ENCODE measurements at regions not wholly inside any gene's neighbourhood (a gene's known extent, or its start where the extent isn't known, plus 50 kb on each side); places are given as distances from the start of the nearest gene placed in this dataset.

GRCh38 chr4:129322920-129323319 lies 227.0 kb downstream of the C4orf33 start:
- Histone ChIP-seq H3K4me3 (ENCODE audit: low read depth in 1 of 2, low read length in 2 of 2) (no peak overlapping the region), H3K27ac (ENCODE audit: low read depth, low read length) (no peak overlapping the region), H3K9ac (ENCODE audit: low read depth in 1 of 2, low read length in 2 of 2) (no peak overlapping the region), H3K36me3 (ENCODE audit: control insufficient read depth in 1 of 2, insufficient read depth in 2 of 2, low read length in 2 of 2) (no peaks in the 10 kb centered on the region), H3K9me3 (ENCODE audit: control insufficient read depth in 1 of 2, low read length in 2 of 2) (no peaks in the 10 kb centered on the region), H3K4me1 (ENCODE audit: control insufficient read depth in 1 of 2, insufficient read depth in 2 of 2, low read length in 2 of 2) (peaks cover 0 to 6% of the 10 kb centered on the region in 2 donors), H3K27me3 (ENCODE audit: control insufficient read depth in 1 of 2, insufficient read depth in 2 of 2, low read length in 2 of 2) (no peaks in the 10 kb centered on the region)

DNA sequence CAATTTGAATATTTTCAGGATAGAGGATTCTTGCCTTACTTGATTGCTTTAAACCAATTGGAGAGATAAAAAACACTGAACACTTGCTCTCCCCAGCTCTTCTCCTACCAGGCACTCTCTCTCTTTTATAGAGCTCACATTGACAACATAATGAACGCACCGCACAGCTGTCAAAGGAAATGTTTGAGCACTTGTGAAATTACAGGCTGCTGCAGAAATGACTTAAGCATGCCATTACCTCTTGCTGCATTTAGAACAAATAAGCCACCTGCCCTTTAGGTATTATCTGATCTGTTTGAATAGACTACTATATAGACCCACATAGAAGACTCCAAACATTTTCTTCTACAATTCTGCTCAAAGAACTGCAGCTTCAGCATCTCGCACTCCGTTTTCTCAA lies 227.7 kb downstream of the C4orf33 start:
- no peak overlapping the region for H3K4me3 ChIP-seq (ENCODE audit: low read depth in 1 of 2, low read length in 2 of 2)
- peaks cover 0 to 6% of the 10 kb centered on the region in 2 donors for H3K4me1 ChIP-seq (ENCODE audit: control insufficient read depth in 1 of 2, insufficient read depth in 2 of 2, low read length in 2 of 2)
- H3K9ac ChIP-seq (ENCODE audit: low read depth in 1 of 2, low read length in 2 of 2) = no peak overlapping the region
- no peaks in the 10 kb centered on the region for H3K36me3 ChIP-seq (ENCODE audit: control insufficient read depth in 1 of 2, insufficient read depth in 2 of 2, low read length in 2 of 2)
- H3K27me3 ChIP-seq (ENCODE audit: control insufficient read depth in 1 of 2, insufficient read depth in 2 of 2, low read length in 2 of 2) = no peaks in the 10 kb centered on the region
- H3K27ac ChIP-seq (ENCODE audit: low read depth, low read length) = no peak overlapping the region
- no peaks in the 10 kb centered on the region for H3K9me3 ChIP-seq (ENCODE audit: control insufficient read depth in 1 of 2, low read length in 2 of 2)

GRCh38 chr4:129326571-129327460 lies 230.9 kb downstream of the C4orf33 start:
- Histone ChIP-seq H3K36me3 (ENCODE audit: control insufficient read depth in 1 of 2, insufficient read depth in 2 of 2, low read length in 2 of 2) (no peaks in the 10 kb centered on the region), H3K4me1 (ENCODE audit: control insufficient read depth in 1 of 2, insufficient read depth in 2 of 2, low read length in 2 of 2) (peaks cover 0 to 6% of the 10 kb centered on the region in 2 donors), H3K9me3 (ENCODE audit: control insufficient read depth in 1 of 2, low read length in 2 of 2) (no peaks in the 10 kb centered on the region), H3K9ac (ENCODE audit: low read depth in 1 of 2, low read length in 2 of 2) (no peak overlapping the region), H3K27ac (ENCODE audit: low read depth, low read length) (no peak overlapping the region), H3K4me3 (ENCODE audit: low read depth in 1 of 2, low read length in 2 of 2) (no peak overlapping the region), H3K27me3 (ENCODE audit: control insufficient read depth in 1 of 2, insufficient read depth in 2 of 2, low read length in 2 of 2) (no peaks in the 10 kb centered on the region)

DNA sequence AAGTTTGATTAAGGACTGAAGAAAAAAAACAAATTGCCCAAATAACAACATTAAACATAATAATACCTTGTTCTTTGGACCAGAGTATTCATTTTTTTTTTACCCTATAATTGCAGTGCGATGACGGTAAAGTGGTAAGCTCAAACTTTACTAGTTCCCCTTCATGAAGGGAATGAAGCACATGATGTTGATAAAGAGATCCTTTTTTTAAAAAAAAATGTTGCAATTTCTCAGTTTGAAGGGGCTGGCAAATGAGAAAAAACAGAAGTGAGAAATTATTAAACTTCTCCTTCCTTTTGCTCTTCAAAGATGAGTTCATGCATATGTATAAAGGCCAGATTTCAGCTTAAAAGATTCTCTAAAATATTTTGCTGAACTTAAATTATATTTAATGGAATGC lies 231.7 kb downstream of the C4orf33 start:
- Histone ChIP-seq H3K36me3 (ENCODE audit: control insufficient read depth in 1 of 2, insufficient read depth in 2 of 2, low read length in 2 of 2) (no peaks in the 10 kb centered on the region), H3K9me3 (ENCODE audit: control insufficient read depth in 1 of 2, low read length in 2 of 2) (no peaks in the 10 kb centered on the region), H3K9ac (ENCODE audit: low read depth in 1 of 2, low read length in 2 of 2) (no peak overlapping the region), H3K27ac (ENCODE audit: low read depth, low read length) (no peak overlapping the region), H3K27me3 (ENCODE audit: control insufficient read depth in 1 of 2, insufficient read depth in 2 of 2, low read length in 2 of 2) (no peaks in the 10 kb centered on the region), H3K4me1 (ENCODE audit: control insufficient read depth in 1 of 2, insufficient read depth in 2 of 2, low read length in 2 of 2) (peaks cover 0 to 6% of the 10 kb centered on the region in 2 donors), H3K4me3 (ENCODE audit: low read depth in 1 of 2, low read length in 2 of 2) (no peak overlapping the region)

- no peak overlapping the region for H3K9ac ChIP-seq (ENCODE audit: low read depth in 1 of 2, low read length in 2 of 2)
- no peaks in the 10 kb centered on the region for H3K27me3 ChIP-seq (ENCODE audit: control insufficient read depth in 1 of 2, insufficient read depth in 2 of 2, low read length in 2 of 2)
- peaks cover 0 to 6% of the 10 kb centered on the region in 2 donors for H3K4me1 ChIP-seq (ENCODE audit: control insufficient read depth in 1 of 2, insufficient read depth in 2 of 2, low read length in 2 of 2)
- H3K9me3 ChIP-seq (ENCODE audit: control insufficient read depth in 1 of 2, low read length in 2 of 2) = no peaks in the 10 kb centered on the region
- no peaks in the 10 kb centered on the region for H3K36me3 ChIP-seq (ENCODE audit: control insufficient read depth in 1 of 2, insufficient read depth in 2 of 2, low read length in 2 of 2)
- no peak overlapping the region for H3K27ac ChIP-seq (ENCODE audit: low read depth, low read length)
- H3K4me3 ChIP-seq (ENCODE audit: low read depth in 1 of 2, low read length in 2 of 2) = no peak overlapping the region
Observed at GRCh38 chr4:129328162-129328561, 232.2 kb downstream of the C4orf33 start.

DNA sequence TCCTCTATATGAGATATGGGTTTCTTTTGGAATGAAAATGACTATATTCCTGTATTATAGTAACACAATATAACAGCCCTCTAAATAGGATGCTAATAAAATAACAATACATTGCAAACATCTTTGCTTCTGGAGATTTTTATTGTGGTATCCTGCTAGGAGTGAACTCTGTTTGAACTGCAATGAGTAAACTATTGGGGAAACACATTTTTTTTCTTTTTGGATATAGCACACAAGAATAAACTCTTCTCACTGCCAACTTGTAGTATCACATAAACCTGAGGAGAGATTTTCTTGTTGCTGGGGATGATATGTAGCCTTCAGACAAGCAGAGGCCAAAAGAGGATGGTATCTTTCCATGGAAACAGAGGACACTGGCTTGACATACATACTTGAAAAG lies 238.2 kb downstream of the C4orf33 start:
- H3K27ac ChIP-seq (ENCODE audit: low read depth, low read length) = no peak overlapping the region
- no peaks in the 10 kb centered on the region for H3K27me3 ChIP-seq (ENCODE audit: control insufficient read depth in 1 of 2, insufficient read depth in 2 of 2, low read length in 2 of 2)
- H3K4me3 ChIP-seq (ENCODE audit: low read depth in 1 of 2, low read length in 2 of 2) = no peak overlapping the region

DNA sequence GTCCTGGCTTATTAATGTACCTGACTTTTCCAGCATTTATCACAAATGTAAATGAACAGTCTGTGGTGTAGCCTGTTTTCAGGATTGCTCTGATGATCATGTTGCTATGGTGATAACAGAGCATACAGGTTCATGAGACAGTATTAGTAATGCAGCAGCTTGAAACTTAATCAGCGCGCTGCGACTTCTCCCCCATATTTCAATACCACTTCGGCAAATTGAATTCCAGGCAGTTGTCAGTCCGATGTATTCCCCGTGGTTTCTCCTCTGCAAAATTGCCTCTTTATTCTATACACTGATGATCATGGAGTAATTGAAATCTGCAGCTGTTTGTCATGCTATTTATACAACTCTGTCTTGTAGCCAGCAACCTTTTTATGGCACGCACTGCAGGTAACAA lies 239.3 kb downstream of the C4orf33 start:
- Histone ChIP-seq H3K9ac (ENCODE audit: low read depth in 1 of 2, low read length in 2 of 2) (no peak overlapping the region), H3K4me3 (ENCODE audit: low read depth in 1 of 2, low read length in 2 of 2) (no peak overlapping the region), H3K27me3 (ENCODE audit: control insufficient read depth in 1 of 2, insufficient read depth in 2 of 2, low read length in 2 of 2) (no peaks in the 10 kb centered on the region), H3K36me3 (ENCODE audit: control insufficient read depth in 1 of 2, insufficient read depth in 2 of 2, low read length in 2 of 2) (no peaks in the 10 kb centered on the region), H3K9me3 (ENCODE audit: control insufficient read depth in 1 of 2, low read length in 2 of 2) (no peaks in the 10 kb centered on the region), H3K27ac (ENCODE audit: low read depth, low read length) (no peak overlapping the region), H3K4me1 (ENCODE audit: control insufficient read depth in 1 of 2, insufficient read depth in 2 of 2, low read length in 2 of 2) (no peaks in the 10 kb centered on the region)

More for the DNA sequence above, 238.2 kb downstream of the C4orf33 start:
- Histone ChIP-seq H3K4me1 (ENCODE audit: control insufficient read depth in 1 of 2, insufficient read depth in 2 of 2, low read length in 2 of 2) (no peaks in the 10 kb centered on the region), H3K9ac (ENCODE audit: low read depth in 1 of 2, low read length in 2 of 2) (no peak overlapping the region), H3K36me3 (ENCODE audit: control insufficient read depth in 1 of 2, insufficient read depth in 2 of 2, low read length in 2 of 2) (no peaks in the 10 kb centered on the region), H3K9me3 (ENCODE audit: control insufficient read depth in 1 of 2, low read length in 2 of 2) (no peaks in the 10 kb centered on the region)

DNA sequence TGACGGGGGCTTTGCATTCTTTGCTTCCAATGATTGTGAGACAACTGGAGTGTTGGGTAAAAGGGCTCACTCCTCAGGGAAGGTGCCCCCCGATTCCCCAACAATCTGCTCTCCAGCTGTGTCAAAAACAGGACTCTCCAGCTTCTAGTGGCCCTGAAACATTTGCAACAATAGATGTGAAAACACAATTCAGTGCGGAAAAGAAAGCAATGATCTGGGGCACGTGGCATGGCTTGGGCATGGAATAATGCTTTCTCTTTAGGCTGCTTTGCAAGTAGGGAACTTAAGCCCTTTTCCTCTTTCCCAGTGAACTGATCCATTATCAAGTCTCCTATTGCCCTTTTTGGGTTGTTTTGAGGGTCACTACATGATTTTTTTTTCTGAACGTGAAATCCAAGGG lies 239.9 kb downstream of the C4orf33 start:
- no peaks in the 10 kb centered on the region for H3K9me3 ChIP-seq (ENCODE audit: control insufficient read depth in 1 of 2, low read length in 2 of 2)

GRCh38 chr4:129336457-129337227 lies 240.7 kb downstream of the C4orf33 start:
- Histone ChIP-seq H3K9ac (ENCODE audit: low read depth in 1 of 2, low read length in 2 of 2) (no peak overlapping the region), H3K4me1 (ENCODE audit: control insufficient read depth in 1 of 2, insufficient read depth in 2 of 2, low read length in 2 of 2) (no peaks in the 10 kb centered on the region), H3K4me3 (ENCODE audit: low read depth in 1 of 2, low read length in 2 of 2) (no peak overlapping the region), H3K9me3 (ENCODE audit: control insufficient read depth in 1 of 2, low read length in 2 of 2) (no peaks in the 10 kb centered on the region), H3K27ac (ENCODE audit: low read depth, low read length) (no peak overlapping the region), H3K36me3 (ENCODE audit: control insufficient read depth in 1 of 2, insufficient read depth in 2 of 2, low read length in 2 of 2) (no peaks in the 10 kb centered on the region), H3K27me3 (ENCODE audit: control insufficient read depth in 1 of 2, insufficient read depth in 2 of 2, low read length in 2 of 2) (no peaks in the 10 kb centered on the region)

More for the DNA sequence above, 239.9 kb downstream of the C4orf33 start:
- Histone ChIP-seq H3K4me1 (ENCODE audit: control insufficient read depth in 1 of 2, insufficient read depth in 2 of 2, low read length in 2 of 2) (no peaks in the 10 kb centered on the region), H3K9ac (ENCODE audit: low read depth in 1 of 2, low read length in 2 of 2) (no peak overlapping the region), H3K36me3 (ENCODE audit: control insufficient read depth in 1 of 2, insufficient read depth in 2 of 2, low read length in 2 of 2) (no peaks in the 10 kb centered on the region), H3K27me3 (ENCODE audit: control insufficient read depth in 1 of 2, insufficient read depth in 2 of 2, low read length in 2 of 2) (no peaks in the 10 kb centered on the region), H3K4me3 (ENCODE audit: low read depth in 1 of 2, low read length in 2 of 2) (no peak overlapping the region), H3K27ac (ENCODE audit: low read depth, low read length) (no peak overlapping the region)

DNA sequence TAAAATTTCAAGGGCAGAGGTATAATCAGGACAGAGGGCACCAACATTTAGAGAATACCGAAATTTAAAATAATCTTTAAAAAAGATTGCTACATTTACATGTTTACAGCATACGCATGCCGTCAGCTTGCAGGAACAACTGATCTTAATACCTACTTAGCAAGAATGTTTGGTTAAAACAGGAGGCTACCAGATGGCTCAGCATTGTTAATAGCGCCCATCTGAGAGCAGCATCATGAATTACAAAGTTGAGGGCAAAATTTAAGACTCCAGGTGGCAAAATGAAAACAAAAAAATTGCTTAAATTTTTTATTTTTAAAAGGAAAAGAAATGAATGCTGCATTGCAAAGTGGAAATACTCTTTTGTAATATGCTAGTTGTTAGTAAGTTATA lies 241.3 kb downstream of the C4orf33 start:
- no peaks in the 10 kb centered on the region for H3K27me3 ChIP-seq (ENCODE audit: control insufficient read depth in 1 of 2, insufficient read depth in 2 of 2, low read length in 2 of 2)
- no peak overlapping the region for H3K9ac ChIP-seq (ENCODE audit: low read depth in 1 of 2, low read length in 2 of 2)
- peaks cover 0 to 2% of the 10 kb centered on the region in 2 donors for H3K4me1 ChIP-seq (ENCODE audit: control insufficient read depth in 1 of 2, insufficient read depth in 2 of 2, low read length in 2 of 2)
- no peak overlapping the region for H3K4me3 ChIP-seq (ENCODE audit: low read depth in 1 of 2, low read length in 2 of 2)
- no peak overlapping the region for H3K27ac ChIP-seq (ENCODE audit: low read depth, low read length)
- H3K9me3 ChIP-seq (ENCODE audit: control insufficient read depth in 1 of 2, low read length in 2 of 2) = no peaks in the 10 kb centered on the region
- no peaks in the 10 kb centered on the region for H3K36me3 ChIP-seq (ENCODE audit: control insufficient read depth in 1 of 2, insufficient read depth in 2 of 2, low read length in 2 of 2)
